H1 (cell line): ENCODE measurements at regions not wholly inside any gene's neighbourhood (a gene's known extent, or its start where the extent isn't known, plus 50 kb on each side); places are given as distances from the start of the nearest gene placed in this dataset.

Experiments used
- CTCF ChIA-PET: fragments of 300-600 bp; sonication (Branson Sonifier 250); formaldehyde crosslinking; loops from one replicate; lab custom pipeline; 2021; ENCODE audit not compliant: partially characterized antibody; lab: Charles Lee
- POLR2A ChIA-PET: fragments of 300-600 bp; sonication (Branson Sonifier 250); formaldehyde crosslinking; loops from one replicate; lab custom pipeline; 2021; ENCODE audit warnings: inconsistent platforms; ENCODE audit not compliant: partially characterized antibody; lab: Charles Lee
- DNase-seq, 2 experiments: peaks; one replicate each; pipeline versions ENCODE4 v3.0.0 to v3.0.0-alpha.2; 2010 to 2022; ENCODE audit warnings: low spot score in 2 of 2, low read depth in 1 of 2, mixed read lengths in 1 of 2
- FAIRE-seq: peaks from 2 replicates; lab custom pipeline; 2011; peaks lifted over from hg19 to GRCh38; lab: Jason Lieb, UNC
- H2AFZ ChIP-seq: 2 replicates; pipeline ENCODE4 v1.8.1; 2012; ENCODE audit warnings: low read length, inconsistent platforms
- H2AK5ac ChIP-seq: 2 replicates; pipeline ENCODE4 v1.6.1; 2013; ENCODE audit warnings: low read depth, low read length
- H2BK120ac ChIP-seq: replicated peaks from 2 replicates; pipeline ENCODE3; 2013; ENCODE audit warnings: low read depth, low read length, inconsistent platforms
- H2BK12ac ChIP-seq: 2 replicates; pipeline ENCODE4 v1.6.1; 2013; ENCODE audit warnings: low read depth, low read length
- H2BK15ac ChIP-seq: 2 replicates; pipeline ENCODE4 v1.6.1; 2013; ENCODE audit warnings: low read length
- H2BK20ac ChIP-seq: 2 replicates; pipeline ENCODE4 v1.6.1; 2013; ENCODE audit warnings: low read length
- H2BK5ac ChIP-seq: 2 replicates; pipeline ENCODE4 v1.6.1; 2013; ENCODE audit warnings: low read depth, low read length
- H3K14ac ChIP-seq: 2 replicates; pipeline ENCODE4 v1.6.1; 2013; ENCODE audit warnings: inconsistent platforms; ENCODE audit not compliant: insufficient read length
- H3K18ac ChIP-seq: 2 replicates; pipeline ENCODE4 v1.6.1; 2013; ENCODE audit warnings: low read length; ENCODE audit errors: extremely low read depth
- H3K23ac ChIP-seq: 2 replicates; pipeline ENCODE4 v1.6.1; 2013; ENCODE audit warnings: inconsistent platforms; ENCODE audit not compliant: insufficient read length
- H3K23me2 ChIP-seq: 2 replicates; pipeline ENCODE4 v1.6.1; 2013; ENCODE audit warnings: low read depth, low read length
- H3K27ac ChIP-seq: 2 replicates; pipeline ENCODE4 v1.6.1; 2011; ENCODE audit warnings: low read depth, low read length, inconsistent platforms
- H3K27me3 ChIP-seq, 4 experiments: replicated peaks in 1 of 4; 1 replicate in 1 of 4; 2 replicates in 3 of 4; pipeline versions ENCODE4 v1.6.1 to v1.8.1; 2011 to 2013; ENCODE audit warnings: low read length in 3 of 4, mild to moderate bottlenecking in 3 of 4, inconsistent platforms in 2 of 4, mixed read lengths in 2 of 4, moderate library complexity in 1 of 4; ENCODE audit not compliant: control insufficient read depth in 3 of 4, insufficient read depth in 3 of 4; ENCODE audit errors: extremely low read depth in 1 of 4
- H3K36me3 ChIP-seq, 4 experiments: 2 replicates each; pipeline versions ENCODE4 v1.6.1 to v1.8.1; 2011 to 2013; ENCODE audit warnings: mild to moderate bottlenecking in 4 of 4, low read length in 3 of 4, moderate library complexity in 2 of 4, control low read depth in 1 of 4, inconsistent platforms in 1 of 4; ENCODE audit not compliant: insufficient read depth in 4 of 4, control insufficient read depth in 2 of 4
- H3K4ac ChIP-seq: replicated peaks from 2 replicates; pipeline ENCODE3; 2013; ENCODE audit warnings: low read length, low read depth, mixed read lengths, inconsistent platforms; ENCODE audit not compliant: insufficient read length
- H3K4me1 ChIP-seq, 4 experiments: replicated peaks in 1 of 4; 1 replicate in 1 of 4; 2 replicates in 3 of 4; pipeline versions ENCODE4 v1.6.1 to v1.8.1; 2011 to 2013; ENCODE audit warnings: low read length in 3 of 4, inconsistent platforms in 2 of 4, mixed read lengths in 1 of 4; ENCODE audit not compliant: insufficient read depth in 4 of 4, control insufficient read depth in 3 of 4
- H3K4me2 ChIP-seq, 2 experiments: 2 replicates each; pipeline versions ENCODE4 v1.6.1 to v1.8.1; 2011 to 2013; ENCODE audit warnings: low read depth in 2 of 2, low read length in 2 of 2, control low read depth in 1 of 2, inconsistent platforms in 1 of 2, mild to moderate bottlenecking in 1 of 2; ENCODE audit not compliant: insufficient read depth in 1 of 2
- H3K4me3 ChIP-seq, 4 experiments: fragments of 200-600, 300-600 bp in 1 of 4; sonication (generic), shearing (Covaris generic), sonication (Bioruptor Twin) in 1 of 4; 2 replicates each; pipeline versions ENCODE4 v1.5.1 to v1.8.1; 2011 to 2016; ENCODE audit warnings: low read length in 4 of 4, low read depth in 3 of 4, control low read depth in 2 of 4, inconsistent platforms in 2 of 4, mild to moderate bottlenecking in 2 of 4, mixed read lengths in 1 of 4, moderate library complexity in 1 of 4; ENCODE audit not compliant: insufficient read depth in 2 of 4; ENCODE audit errors: extremely low read depth in 1 of 4
- H3K56ac ChIP-seq: replicated peaks from 2 replicates; pipeline ENCODE3; 2013; ENCODE audit warnings: low read depth, mild to moderate bottlenecking, mixed read lengths, low read length, inconsistent platforms; ENCODE audit not compliant: insufficient read length
- H3K79me1 ChIP-seq: 2 replicates; pipeline ENCODE4 v1.6.1; 2013; ENCODE audit warnings: low read depth, low read length, control low read depth
- H3K79me2 ChIP-seq, 2 experiments: 2 replicates each; pipeline versions ENCODE4 v1.6.1 to v1.8.1; 2012 to 2013; ENCODE audit warnings: low read length in 2 of 2, mild to moderate bottlenecking in 2 of 2, inconsistent platforms in 1 of 2; ENCODE audit not compliant: insufficient read depth in 2 of 2, control insufficient read depth in 1 of 2
- H3K9ac ChIP-seq, 4 experiments: replicated peaks in 1 of 4; 1 replicate in 1 of 4; 2 replicates in 3 of 4; pipeline versions ENCODE4 v1.6.1 to v1.8.1; 2011 to 2013; ENCODE audit warnings: low read depth in 3 of 4, low read length in 3 of 4, control low read depth in 2 of 4, mild to moderate bottlenecking in 2 of 4, moderate library complexity in 2 of 4, inconsistent platforms in 1 of 4; ENCODE audit errors: extremely low read depth in 1 of 4
- H3K9me3 ChIP-seq, 2 experiments: 2 replicates each; pipeline versions ENCODE4 v1.6.1 to v1.8.1; 2012 to 2013; ENCODE audit warnings: mild to moderate bottlenecking in 2 of 2, moderate library complexity in 2 of 2, control low read depth in 1 of 2, inconsistent platforms in 1 of 2, low read depth in 1 of 2, low read length in 1 of 2, mixed read lengths in 1 of 2; ENCODE audit not compliant: insufficient read depth in 2 of 2
- H4K20me1 ChIP-seq, 2 experiments: replicated peaks in 1 of 2; 2 replicates each; pipeline versions ENCODE3 to v1.8.1; 2011 to 2013; ENCODE audit warnings: inconsistent platforms in 2 of 2, low read length in 2 of 2, mild to moderate bottlenecking in 1 of 2; ENCODE audit not compliant: insufficient read depth in 2 of 2, control insufficient read depth in 1 of 2
- H4K5ac ChIP-seq: 2 replicates; pipeline ENCODE4 v1.6.1; 2013; ENCODE audit warnings: low read length, low read depth, mixed read lengths, inconsistent platforms; ENCODE audit not compliant: insufficient read length
- H4K8ac ChIP-seq: 2 replicates; pipeline ENCODE4 v1.8.0; 2013; ENCODE audit warnings: mild to moderate bottlenecking, moderate library complexity, low read length, inconsistent platforms; ENCODE audit not compliant: insufficient read depth; ENCODE audit errors: extremely low read depth
- H4K91ac ChIP-seq: replicated peaks from 2 replicates; pipeline ENCODE3; 2013; ENCODE audit warnings: low read length, mixed read lengths, inconsistent platforms; ENCODE audit not compliant: insufficient read length
- BCL11A ChIP-seq, 2 experiments: IDR thresholded peaks; one replicate each; pipeline ENCODE4 v1.6.1; 2011; ENCODE audit warnings: low read depth in 2 of 2, low read length in 2 of 2, mild to moderate bottlenecking in 2 of 2
- CBX5 ChIP-seq: fragments of 300-800, 300-1000 bp; sonication (generic); IDR thresholded peaks from 2 replicates; pipeline ENCODE4 v1.7.1; 2016; ENCODE audit warnings: antibody characterized with exemption, low read length, low read depth
- CBX8 ChIP-seq: fragments of 300-800, 300-1000 bp; sonication (generic); IDR thresholded peaks from 2 replicates; pipeline ENCODE4 v1.7.1; 2016; ENCODE audit warnings: low read depth, low read length, borderline replicate concordance
- CTBP2 ChIP-seq: IDR thresholded peaks from 2 replicates; pipeline ENCODE4 v1.7.0; 2011; ENCODE audit warnings: borderline replicate concordance, mild to moderate bottlenecking, moderate library complexity, mixed read lengths, low read length; ENCODE audit not compliant: insufficient read depth, insufficient read length
- EGR1 ChIP-seq: IDR thresholded peaks from 2 replicates; pipeline ENCODE4 v1.6.1; 2011; ENCODE audit warnings: low read depth, low read length, borderline replicate concordance
- EP300 ChIP-seq, 2 experiments: IDR thresholded peaks; 1 replicate in 1 of 2; 2 replicates in 1 of 2; pipeline ENCODE4 v1.6.1; 2011 to 2012; ENCODE audit warnings: low read depth in 2 of 2, low read length in 2 of 2, mild to moderate bottlenecking in 2 of 2, borderline replicate concordance in 1 of 2, inconsistent platforms in 1 of 2, moderate library complexity in 1 of 2
- EZH2 ChIP-seq: fragments of 200-600 bp; sonication (generic); IDR thresholded peaks from 2 replicates; pipeline ENCODE4 v1.7.1; 2012; ENCODE audit warnings: low read depth, mild to moderate bottlenecking, moderate library complexity, low read length, inconsistent platforms; ENCODE audit not compliant: severe bottlenecking
- MAX ChIP-seq: IDR thresholded peaks from 2 replicates; pipeline ENCODE4 v1.6.1; 2012; ENCODE audit warnings: inconsistent platforms
- RBBP5 ChIP-seq: IDR thresholded peaks from 2 replicates; pipeline ENCODE4 v1.7.1; 2012; ENCODE audit warnings: low read depth, mild to moderate bottlenecking, inconsistent platforms, low read length, moderate library complexity, borderline replicate concordance
- SIN3A ChIP-seq, 2 experiments: IDR thresholded peaks in 1 of 2; conservative IDR thresholded peaks in 1 of 2; 2 replicates each; pipeline ENCODE4 v1.6.1; 2011 to 2012; ENCODE audit warnings: low read length in 2 of 2, improper control_type of control experiment in 1 of 2, low read depth in 1 of 2, mild to moderate bottlenecking in 1 of 2
- SIRT6 ChIP-seq: IDR thresholded peaks from one replicate; pipeline ENCODE4 v1.7.1; 2012; ENCODE audit warnings: low read length, inconsistent platforms
- TCF12 ChIP-seq: IDR thresholded peaks from 2 replicates; pipeline ENCODE4 v1.6.1; 2011; ENCODE audit warnings: low read depth, mild to moderate bottlenecking, low read length
- USF2 ChIP-seq: IDR thresholded peaks from 2 replicates; pipeline ENCODE4 v1.6.1; 2011; ENCODE audit warnings: low read length, improper control_type of control experiment
- WGBS, 2 experiments: shearing (Covaris generic) in 1 of 2; methylation state at CpG; one replicate each; pipeline versions ENCODE4 v1.1.6 to v1.1.7; 2013 to 2015; ENCODE audit warnings: low lambda C conversion rate in 2 of 2, mixed read lengths in 2 of 2, inconsistent platforms in 1 of 2, low coverage in 1 of 2, missing lambda C conversion rate in 1 of 2; ENCODE audit not compliant: insufficient replicate concordance in 2 of 2, insufficient coverage in 1 of 2, insufficient read length in 1 of 2; ENCODE audit errors: extremely low coverage in 1 of 2, missing lambda C conversion rate in 1 of 2; 5-methylcytosine and 5-hydroxymethylcytosine counted together

GRCh38 chr1:212166244-212166643 is 119.0 kb upstream of the PPP2R5A start:
- Histone ChIP-seq H3K18ac (no peak overlapping the region), H3K56ac (no peak overlapping the region), H4K8ac (no peak overlapping the region; the same call in 1 of the 2 replicates), H2AFZ (no peak overlapping the region), H4K20me1 (no peaks in the 10 kb centered on the region), H3K36me3 (no peaks in the 10 kb centered on the region), H2BK20ac (no peak overlapping the region), H2BK5ac (no peak overlapping the region), H3K9me3 (no peaks in the 10 kb centered on the region), H3K4me2 (no peak overlapping the region), H3K4me1 (no peaks in the 10 kb centered on the region), H3K23ac (no peak overlapping the region), H3K14ac (no peak overlapping the region), H3K79me2 (no peaks in the 10 kb centered on the region), H4K91ac (no peak overlapping the region), H2BK120ac (no peak overlapping the region), H3K27ac (no peak overlapping the region), H3K79me1 (no peaks in the 10 kb centered on the region; the same call in 1 of the 2 replicates), H2BK15ac (no peak overlapping the region), H2BK12ac (no peak overlapping the region), H2AK5ac (no peak overlapping the region), H4K5ac (no peak overlapping the region), H3K4ac (no peak overlapping the region), H3K9ac (no peak overlapping the region), H3K27me3 (no peaks in the 10 kb centered on the region), H3K23me2 (no peaks in the 10 kb centered on the region), H3K4me3 (no peak overlapping the region)
- ChIA-PET POLR2A (no interaction called here), CTCF (interaction anchor here (0.6 to 1.0 kb wide), 2 partner anchors 34 to 96 kb away, joined by 3 read pairs; no protein-coding TSS in a partner anchor)
- WGBS, 2 experiments: 78% methylated on average over 4 of the region's 4 CpGs; no CpG with 5 or more reads in 1 of the 2 experiments
- DNase-seq (no peak), FAIRE-seq (no peak)
- no peak for TF ChIP-seq CTBP2
- TF ChIP-seq MAX: no peak
- TF ChIP-seq CBX5: no peak
- TF ChIP-seq SIRT6: no peak
- no peak for TF ChIP-seq BCL11A (IDR thresholded peaks at IDR 0.05; ENCODE audit: low read depth in 2 of 2, low read length in 2 of 2)
- no peak for TF ChIP-seq USF2
- TF ChIP-seq TCF12: no peak
- TF ChIP-seq RBBP5: no peak
- TF ChIP-seq EP300 (IDR thresholded peaks at IDR 0.05; ENCODE audit: borderline replicate concordance in 1 of 2, low read depth in 2 of 2, low read length in 2 of 2): no peak
- TF ChIP-seq EGR1: no peak
- TF ChIP-seq SIN3A (conservative IDR thresholded peaks at IDR 0.05 in 1 of 2, IDR thresholded peaks at IDR 0.05 in 1 of 2; ENCODE audit: low read depth in 1 of 2, low read length in 2 of 2): no peak
- no peak for TF ChIP-seq CBX8
- no peak for TF ChIP-seq EZH2
